ENCODE measurements at regions not wholly inside any gene's neighbourhood (a gene's known extent, or its start where the extent isn't known, plus 50 kb on each side); places are given as distances from the start of the nearest gene placed in this dataset.
"Not testable (repeated sequence)": the region's sequence is repeated elsewhere in the genome, so short reads cannot be mapped to it uniquely, and the experiment has no call there.

- Histone ChIP-seq H3K9me3 (no peaks in the 10 kb centered on the region), H3K27ac (no peak overlapping the region), H3K4me1 (no peaks in the 10 kb centered on the region), H3K36me3 (no peaks in the 10 kb centered on the region), H3K27me3 (no peaks in the 10 kb centered on the region), H3K4me3 (no peak overlapping the region)
- intact Hi-C loops (cut with DNase I; ENCODE audit: low total_unique reads) = no loop called here
- TF ChIP-seq POLR2AphosphoS5 (IDR thresholded peaks at IDR 0.05) = no peak
- TF ChIP-seq CTCF (IDR thresholded peaks at IDR 0.05) = no peak
- no peak for TF ChIP-seq EP300 (IDR thresholded peaks at IDR 0.05)
- TF ChIP-seq POLR2A (IDR thresholded peaks at IDR 0.05) = no peak
- DNase-seq = no peak
- 75 to 87% (median 78%) methylated on average over 11 of the region's 11 CpGs for WGBS, 5 donors
Measured at GRCh38 chr13:50467156-50468110, 376.1 kb downstream of the DLEU7 start.

GRCh38 chr13:50468849-50469669, 374.4 kb downstream of the DLEU7 start:
- no peak for DNase-seq
- TF ChIP-seq POLR2A (IDR thresholded peaks at IDR 0.05) (no peak), EP300 (IDR thresholded peaks at IDR 0.05) (no peak), CTCF (IDR thresholded peaks at IDR 0.05) (no peak), POLR2AphosphoS5 (IDR thresholded peaks at IDR 0.05) (no peak)
- Histone ChIP-seq H3K36me3 (no peaks in the 10 kb centered on the region), H3K27me3 (no peaks in the 10 kb centered on the region), H3K4me1 (no peaks in the 10 kb centered on the region), H3K9me3 (no peaks in the 10 kb centered on the region), H3K27ac (no peak overlapping the region), H3K4me3 (no peak overlapping the region)
- intact Hi-C loops (cut with DNase I; ENCODE audit: low total_unique reads) = no loop called here
- WGBS, 5 donors = 74 to 88% (median 84%) methylated on average over 13 of the region's 13 CpGs

GRCh38 chr13:50473050-50473449, 370.4 kb downstream of the DLEU7 start:
- WGBS, 5 donors = 85 to 100% (median 96%) methylated on average over 1 to 3 of the region's 3 CpGs; no CpG with 5 or more reads in 1 of the 5 donors
- H3K4me3 ChIP-seq; H3K9me3 ChIP-seq; H3K27me3 ChIP-seq; DNase-seq; H3K4me1 ChIP-seq; intact Hi-C loops (cut with DNase I; ENCODE audit: low total_unique reads); H3K27ac ChIP-seq; H3K36me3 ChIP-seq: not testable (repeated sequence)

GRCh38 chr13:50474088-50474662, 369.3 kb downstream of the DLEU7 start:
- Histone ChIP-seq H3K4me1 (no peaks in the 10 kb centered on the region), H3K36me3 (no peaks in the 10 kb centered on the region), H3K9me3 (no peaks in the 10 kb centered on the region), H3K27me3 (no peaks in the 10 kb centered on the region), H3K4me3 (no peak overlapping the region), H3K27ac (no peak overlapping the region)
- 85 to 95% (median 91%) methylated on average over 2 of the region's 2 CpGs for WGBS, 5 donors
- DNase-seq = no peak
- intact Hi-C loops (cut with DNase I; ENCODE audit: low total_unique reads) = no loop called here
- TF ChIP-seq EP300 (IDR thresholded peaks at IDR 0.05) (no peak), CTCF (IDR thresholded peaks at IDR 0.05) (no peak), POLR2AphosphoS5 (IDR thresholded peaks at IDR 0.05) (no peak), POLR2A (IDR thresholded peaks at IDR 0.05) (no peak)
